Stimulated activated CD4-positive, alpha-beta T cell treated with anti-CD3 and anti-CD28 coated beads, Interleukin-2, amount 100 ng/mL, for 48 hours (primary cell): ENCODE measurements at regions not wholly inside any gene's neighbourhood (a gene's known extent, or its start where the extent isn't known, plus 50 kb on each side); places are given as distances from the start of the nearest gene placed in this dataset.
"Not testable (repeated sequence)": the region's sequence is repeated elsewhere in the genome, so short reads cannot be mapped to it uniquely, and the experiment has no call there.

Experiments used
- DNase-seq, 2 donors: peaks; one replicate each; pipeline ENCODE4 v3.0.0-alpha.2; 2020

- DNase-seq, result no peak
Observed at GRCh38 chr7:131656980-131657723, 100.7 kb upstream of the PODXL start.

GRCh38 chr7:131655866-131656265 lies 99.4 kb upstream of the PODXL start:
- DNase-seq, result no peak

- no peak for DNase-seq
Observed at GRCh38 chr7:131655447-131655846, 99.0 kb upstream of the PODXL start.

GRCh38 chr7:131654668-131655326 lies 98.4 kb upstream of the PODXL start:
- peak; percentile 87 to 93 for DNase-seq

GRCh38 chr7:131654249-131654558 lies 97.8 kb upstream of the PODXL start:
- no peak for DNase-seq

- DNase-seq, result no peak
Observed at GRCh38 chr7:131653418-131654248, 97.2 kb upstream of the PODXL start.

- DNase-seq, result no peak
Observed at GRCh38 chr7:131652934-131653333, 96.5 kb upstream of the PODXL start.

GRCh38 chr7:131652194-131652593 lies 95.8 kb upstream of the PODXL start:
- no peak for DNase-seq

- DNase-seq, result no peak
Observed at GRCh38 chr7:131649879-131650278, 93.5 kb upstream of the PODXL start.

- no peak for DNase-seq
Observed at GRCh38 chr7:131649003-131649541, 92.6 kb upstream of the PODXL start.

GRCh38 chr7:131648491-131648890 lies 92.1 kb upstream of the PODXL start:
- DNase-seq, result no peak

- no peak for DNase-seq
Observed at GRCh38 chr7:131646203-131646602, 89.8 kb upstream of the PODXL start.

GRCh38 chr7:131642429-131642828 lies 86.0 kb upstream of the PODXL start:
- no peak for DNase-seq

- DNase-seq, result no peak
Observed at GRCh38 chr7:131640686-131641085, 84.3 kb upstream of the PODXL start.

GRCh38 chr7:131638641-131639430 lies 82.4 kb upstream of the PODXL start:
- DNase-seq, result no peak

- DNase-seq, result no peak
Observed at GRCh38 chr7:131637859-131638258, 81.4 kb upstream of the PODXL start.

GRCh38 chr7:131636092-131636491 lies 79.7 kb upstream of the PODXL start:
- DNase-seq, result no peak

- not testable (repeated sequence) for DNase-seq
Observed at GRCh38 chr7:131634197-131634596, 77.8 kb upstream of the PODXL start.

- DNase-seq, result no peak
Observed at GRCh38 chr7:131633342-131633843, 77.0 kb upstream of the PODXL start.

GRCh38 chr7:131630427-131630826 lies 74.0 kb upstream of the PODXL start:
- DNase-seq, result no peak

GRCh38 chr7:131629217-131629882 lies 72.9 kb upstream of the PODXL start:
- DNase-seq, result no peak

GRCh38 chr7:131628634-131629033 lies 72.2 kb upstream of the PODXL start:
- DNase-seq, result no peak
